PC-9 (cell line): ENCODE measurements at regions not wholly inside any gene's neighbourhood (a gene's known extent, or its start where the extent isn't known, plus 50 kb on each side); places are given as distances from the start of the nearest gene placed in this dataset.

Experiments used
- BruUV-seq: library from RNA; stranded (reverse); fragments of 400-500 nt; replicated peaks from 2 replicates; lab custom pipeline; 2021; lab: Mats Ljungman, UMichigan
- CTCF ChIA-PET: fragments of 300-600 bp; sonication (Branson Sonifier 250); formaldehyde crosslinking; loops from one replicate; lab custom pipeline; 2022; ENCODE audit warnings: antibody characterized with exemption; lab: Charles Lee
- POLR2A ChIA-PET: fragments of 300-600 bp; sonication (Branson Sonifier 250); formaldehyde crosslinking; loops from one replicate; lab custom pipeline; 2022; ENCODE audit warnings: antibody characterized with exemption; ENCODE audit not compliant: unreplicated experiment; lab: Charles Lee
- DNase-seq, 2 experiments: peaks; one replicate each; pipeline versions ENCODE4 v3.0.0 to v3.0.0-alpha.2; 2015 to 2022; ENCODE audit warnings: mixed read lengths in 1 of 2
- H2AFZ ChIP-seq: fragments of 200-600 bp; sonication (generic); 2 replicates; pipeline ENCODE4 v1.8.1; 2017; ENCODE audit warnings: antibody characterized with exemption
- H3F3A ChIP-seq: fragments of 200-600 bp; sonication (generic); 2 replicates; pipeline ENCODE4 v1.8.1; 2017; ENCODE audit warnings: antibody characterized with exemption, mild to moderate bottlenecking, low read depth; ENCODE audit not compliant: insufficient read depth
- H3K27ac ChIP-seq: fragments of 200-600 bp; sonication (generic); 2 replicates; pipeline ENCODE4 v1.6.1; 2016; ENCODE audit warnings: mixed run types
- H3K27me3 ChIP-seq: fragments of 200-600 bp; sonication (generic); 2 replicates; pipeline ENCODE4 v1.6.1; 2016; ENCODE audit warnings: low read depth, mixed run types; ENCODE audit not compliant: insufficient read depth
- H3K36me3 ChIP-seq: fragments of 200-600 bp; sonication (generic); 2 replicates; pipeline ENCODE4 v1.6.1; 2016; ENCODE audit warnings: low read depth, mixed run types
- H3K4me1 ChIP-seq: fragments of 200-600 bp; sonication (generic); replicated peaks from 2 replicates; pipeline ENCODE4 v1.6.1; 2016; ENCODE audit warnings: mixed run types; ENCODE audit not compliant: insufficient read depth
- H3K4me2 ChIP-seq: fragments of 200-600 bp; sonication (generic); 2 replicates; pipeline ENCODE4 v1.6.1; 2017; ENCODE audit warnings: mixed run types
- H3K4me3 ChIP-seq: fragments of 200-600 bp; sonication (generic); 2 replicates; pipeline ENCODE4 v1.6.1; 2016; ENCODE audit warnings: mixed run types
- H3K79me2 ChIP-seq: fragments of 200-600 bp; sonication (generic); 2 replicates; pipeline ENCODE4 v1.6.1; 2017; ENCODE audit warnings: low read depth, mixed run types
- H3K9me2 ChIP-seq: fragments of 200-600 bp; sonication (generic); 2 replicates; pipeline ENCODE4 v1.8.1; 2017; ENCODE audit warnings: mild to moderate bottlenecking; ENCODE audit not compliant: insufficient read depth
- H3K9me3 ChIP-seq: fragments of 200-600 bp; sonication (generic); 2 replicates; pipeline ENCODE4 v1.8.1; 2016; ENCODE audit warnings: low read depth; ENCODE audit not compliant: insufficient read depth
- H4K20me1 ChIP-seq: fragments of 200-600 bp; sonication (generic); 2 replicates; pipeline ENCODE4 v1.8.1; 2017; ENCODE audit not compliant: insufficient read depth
- CTCF ChIP-seq: fragments of 200-600 bp; sonication (generic); conservative IDR thresholded peaks from 2 replicates; pipeline ENCODE4 v1.6.1; 2017; ENCODE audit warnings: mixed run types, antibody characterized with exemption, mild to moderate bottlenecking, moderate library complexity
- EZH2 ChIP-seq: fragments of 200-600 bp; sonication (generic); IDR thresholded peaks from 2 replicates; pipeline ENCODE4 v1.8.0; 2017; ENCODE audit warnings: antibody characterized with exemption, low read depth
- intact Hi-C: fragments of 100-400 bp; cut with micrococcal nuclease; formaldehyde crosslinking; loops from one replicate; pipeline ENCODE4 v1.10.0; 2022; ENCODE audit not compliant: unreplicated experiment

DNA sequence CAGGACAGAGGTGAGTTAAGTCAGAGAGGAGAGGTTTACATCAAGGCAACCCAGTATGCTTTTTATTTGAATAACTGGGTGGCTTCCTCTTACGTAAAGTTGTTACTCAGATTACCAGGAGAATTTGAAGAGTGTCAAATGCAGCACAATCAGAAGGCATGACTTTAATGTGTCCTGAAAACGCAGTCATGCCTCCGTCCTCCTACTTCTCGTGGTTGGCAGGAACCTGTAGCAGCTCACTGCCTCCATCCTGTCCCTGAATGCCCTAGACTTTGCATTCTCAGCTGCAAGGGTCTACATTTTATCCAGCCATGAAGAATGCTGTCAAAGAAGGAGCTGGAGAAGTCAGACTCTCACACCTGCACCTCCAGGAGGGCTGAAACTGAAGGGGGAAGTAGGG lies 66.7 kb downstream of the MIS18A start:
- TF ChIP-seq EZH2 = no peak
- TF ChIP-seq CTCF = no peak
- H3K36me3 ChIP-seq = no peaks in the 10 kb centered on the region
- no peaks in the 10 kb centered on the region for H3K4me1 ChIP-seq
- H3K4me2 ChIP-seq = no peak overlapping the region
- intact Hi-C loops = no loop called here
- no peak overlapping the region for H3K4me3 ChIP-seq
- DNase-seq = no peak
- ChIA-PET POLR2A (no interaction called here), CTCF (no interaction called here)
- H3K9me3 ChIP-seq = no peaks in the 10 kb centered on the region
- H3K9me2 ChIP-seq = no peaks in the 10 kb centered on the region
- H3K27ac ChIP-seq = no peak overlapping the region
- H2AFZ ChIP-seq = no peak overlapping the region
- no TSS peak for BruUV-seq
- H3K79me2 ChIP-seq = no peaks in the 10 kb centered on the region
- H3K27me3 ChIP-seq = peaks cover 30% of the 10 kb centered on the region
- H4K20me1 ChIP-seq = no peaks in the 10 kb centered on the region
- H3F3A ChIP-seq = no peaks in the 10 kb centered on the region

DNA sequence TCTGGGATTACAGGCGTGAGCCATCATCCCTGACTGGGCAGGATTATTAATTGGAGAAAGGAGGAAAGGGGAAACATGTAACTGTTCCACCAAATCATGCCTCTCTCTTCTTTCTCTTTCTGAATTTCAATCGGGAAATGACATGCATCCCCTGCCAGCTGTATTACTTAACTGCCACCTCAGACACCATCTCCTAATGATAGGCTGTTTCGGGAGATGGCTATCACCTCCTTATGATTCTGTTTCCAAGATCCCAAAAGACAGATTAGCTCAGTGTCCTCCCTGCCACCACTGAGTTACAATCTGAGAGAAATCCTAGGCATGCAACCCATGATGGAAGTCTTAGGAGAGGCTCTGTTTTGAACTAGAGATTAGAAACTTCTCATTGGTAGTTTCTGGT lies 67.5 kb downstream of the MIS18A start:
- Histone ChIP-seq H3K36me3 (no peaks in the 10 kb centered on the region), H3K4me2 (no peak overlapping the region), H3K9me3 (no peaks in the 10 kb centered on the region), H2AFZ (no peak overlapping the region), H3K4me3 (no peak overlapping the region), H3F3A (no peaks in the 10 kb centered on the region), H3K27ac (no peak overlapping the region), H3K4me1 (no peaks in the 10 kb centered on the region), H3K27me3 (peaks cover 33% of the 10 kb centered on the region), H3K79me2 (no peaks in the 10 kb centered on the region), H4K20me1 (no peaks in the 10 kb centered on the region), H3K9me2 (no peaks in the 10 kb centered on the region)
- intact Hi-C loops = no loop called here
- BruUV-seq = no TSS peak
- TF ChIP-seq CTCF (no peak), EZH2 (no peak)
- ChIA-PET CTCF (no interaction called here), POLR2A (no interaction called here)
- no peak for DNase-seq

DNA sequence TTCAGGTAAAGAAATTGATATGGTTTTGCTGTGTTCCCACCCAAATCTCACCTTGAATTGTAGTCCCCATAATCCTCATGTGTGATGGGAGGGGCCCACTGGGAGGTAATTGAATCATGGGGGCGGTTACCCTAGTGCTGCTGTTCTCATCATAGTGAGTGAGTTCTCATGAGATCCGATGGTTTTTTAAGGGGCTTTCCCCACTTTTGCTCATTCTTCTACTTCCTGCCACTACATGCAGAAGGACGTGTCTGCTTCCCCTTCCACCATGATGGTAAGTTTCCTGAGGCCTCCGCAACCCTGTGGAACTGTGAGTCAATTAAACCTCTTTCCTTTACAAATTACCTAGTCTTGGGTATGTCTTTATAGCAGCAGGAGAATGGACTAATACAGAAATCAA lies 69.3 kb downstream of the MIS18A start:
- no peaks in the 10 kb centered on the region for H3K9me2 ChIP-seq
- no peak for DNase-seq
- intact Hi-C loops = no loop called here
- no peaks in the 10 kb centered on the region for H3K79me2 ChIP-seq
- no peak overlapping the region for H3K4me3 ChIP-seq
- H3F3A ChIP-seq = no peaks in the 10 kb centered on the region
- no TSS peak for BruUV-seq
- no peak for TF ChIP-seq CTCF
- TF ChIP-seq EZH2 = no peak
- H3K9me3 ChIP-seq = no peaks in the 10 kb centered on the region
- H3K4me2 ChIP-seq = no peak overlapping the region
- peaks cover 32% of the 10 kb centered on the region for H3K27me3 ChIP-seq
- no peak overlapping the region for H3K27ac ChIP-seq
- CTCF ChIA-PET = no interaction called here
- H4K20me1 ChIP-seq = no peaks in the 10 kb centered on the region
- POLR2A ChIA-PET = no interaction called here
- H3K4me1 ChIP-seq = no peaks in the 10 kb centered on the region
- no peaks in the 10 kb centered on the region for H3K36me3 ChIP-seq
- H2AFZ ChIP-seq = no peak overlapping the region
